ENCODE measurements at regions not wholly inside any gene's neighbourhood (a gene's known extent, or its start where the extent isn't known, plus 50 kb on each side); places are given as distances from the start of the nearest gene placed in this dataset.

GRCh38 chr12:115495300-115495699, 782.2 kb downstream of the MED13L start:
- DNase-seq, result no peak
- H3K27ac Mint-ChIP-seq, result no peak overlapping the region
- H3K4me1 Mint-ChIP-seq, result no peaks in the 10 kb centered on the region
- no peaks in the 10 kb centered on the region for H3K27me3 ChIP-seq (replicated peaks in 1 of 2; ENCODE audit: control insufficient read depth in 2 of 2, extremely low read depth in 1 of 2, insufficient read depth in 2 of 2, low read length in 1 of 2)
- H3K4me3 Mint-ChIP-seq, result no peak overlapping the region
- H3K4me1 ChIP-seq (ENCODE audit: control insufficient read depth in 1 of 2, extremely low read depth in 1 of 2, insufficient read depth in 2 of 2, low read length in 2 of 2), result no peaks in the 10 kb centered on the region
- WGBS (ENCODE audit: insufficient coverage), result 75% methylated on average over 2 of the region's 3 CpGs
- no peaks in the 10 kb centered on the region for H3K36me3 Mint-ChIP-seq
- no peaks in the 10 kb centered on the region for H3K27me3 Mint-ChIP-seq
- no peaks in the 10 kb centered on the region for H3K9me3 ChIP-seq
- H3K27ac ChIP-seq (ENCODE audit: low read length), result no peak overlapping the region
- H3K36me3 ChIP-seq (ENCODE audit: control insufficient read depth in 2 of 2, extremely low read depth in 1 of 2, insufficient read depth in 1 of 2, low read length in 1 of 2), result no peaks in the 10 kb centered on the region
- POLR2A ChIA-PET, result no interaction called here
- H3K4me3 ChIP-seq (ENCODE audit: control insufficient read depth in 1 of 2, extremely low read depth in 1 of 2, low read length in 1 of 2), result no peak overlapping the region
- CTCF ChIA-PET, result no interaction called here
- ATAC-seq (replicated peaks in 1 of 4), result no peak
- peaks cover 6 to 10% (median 6%) of the 10 kb centered on the region in 3 donors for H3K9me3 Mint-ChIP-seq

- WGBS (ENCODE audit: insufficient coverage), result 80% methylated on average over 1 of the region's 2 CpGs
- no peak overlapping the region for H3K4me3 Mint-ChIP-seq
- POLR2A ChIA-PET, result no interaction called here
Measured at GRCh38 chr12:115492553-115492952, 784.9 kb downstream of the MED13L start.

GRCh38 chr12:115491511-115492250, 785.8 kb downstream of the MED13L start:
- H3K27ac Mint-ChIP-seq, result no peak overlapping the region
- DNase-seq (no peak), ATAC-seq (replicated peaks in 1 of 4) (no peak)
- H3K4me1 ChIP-seq (ENCODE audit: control insufficient read depth in 1 of 2, extremely low read depth in 1 of 2, insufficient read depth in 2 of 2, low read length in 2 of 2), result no peaks in the 10 kb centered on the region
- H3K27me3 Mint-ChIP-seq, result no peaks in the 10 kb centered on the region
- peaks cover 8 to 10% (median 10%) of the 10 kb centered on the region in 3 donors for H3K9me3 Mint-ChIP-seq
- POLR2A ChIA-PET, result no interaction called here
- no peaks in the 10 kb centered on the region for H3K36me3 Mint-ChIP-seq
- H3K27me3 ChIP-seq (replicated peaks in 1 of 2; ENCODE audit: control insufficient read depth in 2 of 2, extremely low read depth in 1 of 2, insufficient read depth in 2 of 2, low read length in 1 of 2), result no peaks in the 10 kb centered on the region
- H3K9me3 ChIP-seq, result no peaks in the 10 kb centered on the region
- no peak overlapping the region for H3K4me3 Mint-ChIP-seq
- no peak overlapping the region for H3K27ac ChIP-seq (ENCODE audit: low read length)
- WGBS (ENCODE audit: insufficient coverage), result 73% methylated on average over 2 of the region's 8 CpGs
- no peak overlapping the region for H3K4me3 ChIP-seq (ENCODE audit: control insufficient read depth in 1 of 2, extremely low read depth in 1 of 2, low read length in 1 of 2)
- H3K4me1 Mint-ChIP-seq, result no peaks in the 10 kb centered on the region
- no peaks in the 10 kb centered on the region for H3K36me3 ChIP-seq (ENCODE audit: control insufficient read depth in 2 of 2, extremely low read depth in 1 of 2, insufficient read depth in 1 of 2, low read length in 1 of 2)
- CTCF ChIA-PET, result no interaction called here

More at GRCh38 chr12:115492553-115492952, 784.9 kb downstream of the MED13L start:
- no peak for DNase-seq
- H3K9me3 Mint-ChIP-seq, result peaks cover 8 to 10% (median 10%) of the 10 kb centered on the region in 3 donors
- ATAC-seq (replicated peaks in 1 of 4), result no peak
- no peaks in the 10 kb centered on the region for H3K36me3 ChIP-seq (ENCODE audit: control insufficient read depth in 2 of 2, extremely low read depth in 1 of 2, insufficient read depth in 1 of 2, low read length in 1 of 2)
- no peaks in the 10 kb centered on the region for H3K4me1 ChIP-seq (ENCODE audit: control insufficient read depth in 1 of 2, extremely low read depth in 1 of 2, insufficient read depth in 2 of 2, low read length in 2 of 2)
- no peak overlapping the region for H3K27ac ChIP-seq (ENCODE audit: low read length)
- CTCF ChIA-PET, result no interaction called here
- H3K27me3 Mint-ChIP-seq, result no peaks in the 10 kb centered on the region
- no peaks in the 10 kb centered on the region for H3K36me3 Mint-ChIP-seq
- H3K27me3 ChIP-seq (replicated peaks in 1 of 2; ENCODE audit: control insufficient read depth in 2 of 2, extremely low read depth in 1 of 2, insufficient read depth in 2 of 2, low read length in 1 of 2), result no peaks in the 10 kb centered on the region
- no peak overlapping the region for H3K27ac Mint-ChIP-seq
- no peak overlapping the region for H3K4me3 ChIP-seq (ENCODE audit: control insufficient read depth in 1 of 2, extremely low read depth in 1 of 2, low read length in 1 of 2)
- H3K9me3 ChIP-seq, result no peaks in the 10 kb centered on the region
- H3K4me1 Mint-ChIP-seq, result no peaks in the 10 kb centered on the region

GRCh38 chr12:115489253-115489652, 788.2 kb downstream of the MED13L start:
- H3K4me1 ChIP-seq (ENCODE audit: control insufficient read depth in 1 of 2, extremely low read depth in 1 of 2, insufficient read depth in 2 of 2, low read length in 2 of 2), result no peaks in the 10 kb centered on the region
- WGBS (ENCODE audit: insufficient coverage), result 78% methylated on average over 8 of the region's 8 CpGs
- no peak overlapping the region for H3K27ac Mint-ChIP-seq
- POLR2A ChIA-PET, result no interaction called here
- no peak overlapping the region for H3K27ac ChIP-seq (ENCODE audit: low read length)
- H3K27me3 Mint-ChIP-seq, result no peaks in the 10 kb centered on the region
- peaks cover 8 to 15% (median 13%) of the 10 kb centered on the region in 3 donors for H3K9me3 Mint-ChIP-seq
- no peaks in the 10 kb centered on the region for H3K4me1 Mint-ChIP-seq
- H3K4me3 Mint-ChIP-seq, result no peak overlapping the region
- H3K27me3 ChIP-seq (replicated peaks in 1 of 2; ENCODE audit: control insufficient read depth in 2 of 2, extremely low read depth in 1 of 2, insufficient read depth in 2 of 2, low read length in 1 of 2), result no peaks in the 10 kb centered on the region
- H3K36me3 Mint-ChIP-seq, result no peaks in the 10 kb centered on the region
- CTCF ChIA-PET, result no interaction called here
- H3K9me3 ChIP-seq, result no peaks in the 10 kb centered on the region
- ATAC-seq (replicated peaks in 1 of 4), result no peak
- no peak for DNase-seq
- H3K4me3 ChIP-seq (ENCODE audit: control insufficient read depth in 1 of 2, extremely low read depth in 1 of 2, low read length in 1 of 2), result no peak overlapping the region
- H3K36me3 ChIP-seq (ENCODE audit: control insufficient read depth in 2 of 2, extremely low read depth in 1 of 2, insufficient read depth in 1 of 2, low read length in 1 of 2), result no peaks in the 10 kb centered on the region

GRCh38 chr12:115485967-115486366, 791.5 kb downstream of the MED13L start:
- no peaks in the 10 kb centered on the region for H3K36me3 ChIP-seq (ENCODE audit: control insufficient read depth in 2 of 2, extremely low read depth in 1 of 2, insufficient read depth in 1 of 2, low read length in 1 of 2)
- ChIA-PET POLR2A (no interaction called here), CTCF (no interaction called here)
- WGBS (ENCODE audit: insufficient coverage), result 83% methylated on average over 6 of the region's 6 CpGs
- Mint-ChIP-seq H3K4me1 (no peaks in the 10 kb centered on the region), H3K4me3 (no peak overlapping the region), H3K36me3 (no peaks in the 10 kb centered on the region), H3K27me3 (no peaks in the 10 kb centered on the region), H3K27ac (no peak overlapping the region), H3K9me3 (peaks cover 4 to 14% (median 5%) of the 10 kb centered on the region in 3 donors)
- no peak overlapping the region for H3K27ac ChIP-seq (ENCODE audit: low read length)
- DNase-seq (no peak), ATAC-seq (replicated peaks in 1 of 4) (no peak)
- H3K4me3 ChIP-seq (ENCODE audit: control insufficient read depth in 1 of 2, extremely low read depth in 1 of 2, low read length in 1 of 2), result no peak overlapping the region
- H3K27me3 ChIP-seq (replicated peaks in 1 of 2; ENCODE audit: control insufficient read depth in 2 of 2, extremely low read depth in 1 of 2, insufficient read depth in 2 of 2, low read length in 1 of 2), result no peaks in the 10 kb centered on the region
- H3K4me1 ChIP-seq (ENCODE audit: control insufficient read depth in 1 of 2, extremely low read depth in 1 of 2, insufficient read depth in 2 of 2, low read length in 2 of 2), result no peaks in the 10 kb centered on the region
- no peaks in the 10 kb centered on the region for H3K9me3 ChIP-seq

GRCh38 chr12:115485503-115485902, 792.0 kb downstream of the MED13L start:
- Histone ChIP-seq H3K4me3 (ENCODE audit: control insufficient read depth in 1 of 2, extremely low read depth in 1 of 2, low read length in 1 of 2) (no peak overlapping the region), H3K9me3 (no peaks in the 10 kb centered on the region), H3K27ac (ENCODE audit: low read length) (no peak overlapping the region), H3K36me3 (ENCODE audit: control insufficient read depth in 2 of 2, extremely low read depth in 1 of 2, insufficient read depth in 1 of 2, low read length in 1 of 2) (no peaks in the 10 kb centered on the region), H3K4me1 (ENCODE audit: control insufficient read depth in 1 of 2, extremely low read depth in 1 of 2, insufficient read depth in 2 of 2, low read length in 2 of 2) (no peaks in the 10 kb centered on the region), H3K27me3 (replicated peaks in 1 of 2; ENCODE audit: control insufficient read depth in 2 of 2, extremely low read depth in 1 of 2, insufficient read depth in 2 of 2, low read length in 1 of 2) (no peaks in the 10 kb centered on the region)
- H3K9me3 Mint-ChIP-seq, result peaks cover 7 to 18% (median 8%) of the 10 kb centered on the region in 3 donors
- ATAC-seq (replicated peaks in 1 of 4) (no peak), DNase-seq (no peak)
- H3K36me3 Mint-ChIP-seq, result no peaks in the 10 kb centered on the region
- H3K4me1 Mint-ChIP-seq, result no peaks in the 10 kb centered on the region
- no peak overlapping the region for H3K4me3 Mint-ChIP-seq
- WGBS (ENCODE audit: insufficient coverage), result 86% methylated on average over 1 of the region's 2 CpGs
- H3K27ac Mint-ChIP-seq, result no peak overlapping the region
- no peaks in the 10 kb centered on the region for H3K27me3 Mint-ChIP-seq
- CTCF ChIA-PET, result no interaction called here
- POLR2A ChIA-PET, result no interaction called here

- DNase-seq (no peak), ATAC-seq (replicated peaks in 1 of 4) (no peak)
- H3K9me3 Mint-ChIP-seq, result peaks cover 8 to 14% (median 12%) of the 10 kb centered on the region in 3 donors
- Histone ChIP-seq H3K36me3 (ENCODE audit: control insufficient read depth in 2 of 2, extremely low read depth in 1 of 2, insufficient read depth in 1 of 2, low read length in 1 of 2) (no peaks in the 10 kb centered on the region), H3K4me3 (ENCODE audit: control insufficient read depth in 1 of 2, extremely low read depth in 1 of 2, low read length in 1 of 2) (no peak overlapping the region), H3K9me3 (no peaks in the 10 kb centered on the region), H3K27me3 (replicated peaks in 1 of 2; ENCODE audit: control insufficient read depth in 2 of 2, extremely low read depth in 1 of 2, insufficient read depth in 2 of 2, low read length in 1 of 2) (no peaks in the 10 kb centered on the region), H3K4me1 (ENCODE audit: control insufficient read depth in 1 of 2, extremely low read depth in 1 of 2, insufficient read depth in 2 of 2, low read length in 2 of 2) (no peaks in the 10 kb centered on the region), H3K27ac (ENCODE audit: low read length) (no peak overlapping the region)
- no peaks in the 10 kb centered on the region for H3K27me3 Mint-ChIP-seq
- no peak overlapping the region for H3K4me3 Mint-ChIP-seq
- CTCF ChIA-PET, result no interaction called here
- POLR2A ChIA-PET, result no interaction called here
- no peaks in the 10 kb centered on the region for H3K4me1 Mint-ChIP-seq
- H3K36me3 Mint-ChIP-seq, result no peaks in the 10 kb centered on the region
- no peak overlapping the region for H3K27ac Mint-ChIP-seq
Measured at GRCh38 chr12:115482943-115483342, 794.5 kb downstream of the MED13L start.
